Right ventricle myocardium superior (tissue), 1 donor: ENCODE measurements at regions not wholly inside any gene's neighbourhood (a gene's known extent, or its start where the extent isn't known, plus 50 kb on each side); places are given as distances from the start of the nearest gene placed in this dataset.
"Not testable (repeated sequence)": the region's sequence is repeated elsewhere in the genome, so short reads cannot be mapped to it uniquely, and the experiment has no call there.

Experiments used
- ATAC-seq: fragments of 200-7000 bp; cut with Tn5 transposase; one replicate; pipeline ENCODE4 v1.9.1; 2020; ENCODE audit warnings: mild to moderate bottlenecking; ENCODE audit not compliant: poor library complexity
- DNase-seq: peaks from one replicate; pipeline ENCODE4 v3.0.0-alpha.2; 2020
- intact Hi-C: fragments of 100-400 bp; cut with DNase I; formaldehyde crosslinking; loops from one replicate; pipeline ENCODE4 v1.11.2; 2022
- donor health status: DM: no; HTN: yes; CAD: no; lungs with severe emphysema.

GRCh38 chr20:5401277-5401875, 84.6 kb upstream of the PROKR2 start:
- no peak for DNase-seq
- intact Hi-C loops, result loop anchor here (10.0 kb wide), 1 partner anchor 63 kb away; no protein-coding TSS in a partner anchor
- ATAC-seq, result no peak

GRCh38 chr20:5400164-5400762, 83.5 kb upstream of the PROKR2 start:
- intact Hi-C loops, result loop anchor here (10.0 kb wide), 1 partner anchor 65 kb away; no protein-coding TSS in a partner anchor
- ATAC-seq (no peak), DNase-seq (no peak)

GRCh38 chr20:5397393-5397792, 80.6 kb upstream of the PROKR2 start:
- intact Hi-C loops, result no loop called here
- DNase-seq (no peak), ATAC-seq (no peak)

GRCh38 chr20:5395932-5396727, 79.4 kb upstream of the PROKR2 start:
- ATAC-seq (no peak), DNase-seq (no peak)
- intact Hi-C loops, result no loop called here

DNA sequence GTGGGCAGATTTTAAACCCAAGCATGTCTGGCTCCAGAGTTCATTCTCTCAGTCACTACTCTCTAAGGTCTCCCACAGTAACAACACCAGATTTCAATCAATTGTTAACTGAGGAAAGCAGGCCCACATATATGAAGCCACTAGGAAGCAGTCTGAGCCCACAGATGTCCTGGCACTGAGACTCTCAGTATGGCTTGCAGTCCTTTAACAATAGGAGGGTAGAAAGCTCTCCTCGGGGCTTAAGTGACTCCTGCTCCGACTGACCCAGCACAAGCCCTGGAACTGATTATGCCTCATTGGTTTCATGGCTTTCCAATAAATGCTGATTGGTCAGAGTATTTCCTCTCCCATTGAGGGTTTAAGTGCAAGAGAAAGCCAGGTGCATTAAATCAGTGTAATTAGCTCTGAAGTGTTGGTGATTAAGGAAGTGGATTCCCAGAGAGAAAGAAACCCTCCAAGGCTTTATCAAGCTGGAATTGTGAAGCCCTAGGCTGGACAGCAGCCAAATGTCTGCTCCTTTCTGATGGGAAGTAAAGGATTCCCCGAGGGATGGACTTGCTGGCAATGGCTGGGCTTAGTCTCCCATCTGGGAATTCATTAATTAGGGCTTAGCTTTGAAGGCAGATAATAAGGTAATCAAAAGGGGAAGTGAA, 76.6 kb upstream of the PROKR2 start:
- ATAC-seq (no peak), DNase-seq (no peak)
- intact Hi-C loops, result no loop called here

DNA sequence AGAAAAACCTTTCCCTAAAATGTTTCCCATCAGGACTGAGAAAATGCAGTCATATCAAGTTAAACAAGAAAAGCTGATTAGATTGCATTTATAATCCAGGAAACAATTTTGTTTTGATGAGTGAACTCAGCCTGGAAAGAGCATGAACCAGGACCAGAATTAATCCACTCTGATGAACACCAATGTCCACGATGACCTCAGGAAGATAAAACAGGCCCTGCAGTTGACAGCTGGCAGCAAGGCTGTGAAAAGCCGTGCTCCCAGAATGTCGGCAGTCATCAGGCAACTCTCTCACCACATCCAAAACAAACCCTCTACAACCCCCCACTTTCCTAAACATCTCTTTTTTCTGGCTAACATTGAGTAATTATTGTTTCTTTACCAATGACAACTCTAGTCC, 74.0 kb upstream of the PROKR2 start:
- DNase-seq, result no peak
- intact Hi-C loops, result no loop called here
- ATAC-seq, result no peak

DNA sequence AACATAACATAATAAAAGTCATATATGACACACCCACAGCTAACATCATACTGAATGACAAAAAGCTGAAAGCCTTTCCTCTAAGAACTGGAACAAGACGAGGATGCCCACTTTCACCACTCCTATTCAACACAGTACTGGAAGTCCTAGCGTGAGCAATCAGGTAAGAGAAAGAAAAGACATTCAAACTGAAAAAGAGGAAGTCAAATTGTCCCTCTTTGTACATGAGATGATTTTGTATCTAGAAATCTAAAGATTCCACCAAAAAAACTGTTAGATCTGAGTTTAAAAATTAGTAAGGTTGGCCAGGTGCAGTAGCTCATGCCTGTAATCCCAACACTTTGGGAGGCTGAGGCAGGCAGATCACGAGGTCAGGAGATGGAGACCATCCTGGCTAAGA, 70.1 kb upstream of the PROKR2 start:
- ATAC-seq, intact Hi-C loops, DNase-seq: not testable (repeated sequence)

DNA sequence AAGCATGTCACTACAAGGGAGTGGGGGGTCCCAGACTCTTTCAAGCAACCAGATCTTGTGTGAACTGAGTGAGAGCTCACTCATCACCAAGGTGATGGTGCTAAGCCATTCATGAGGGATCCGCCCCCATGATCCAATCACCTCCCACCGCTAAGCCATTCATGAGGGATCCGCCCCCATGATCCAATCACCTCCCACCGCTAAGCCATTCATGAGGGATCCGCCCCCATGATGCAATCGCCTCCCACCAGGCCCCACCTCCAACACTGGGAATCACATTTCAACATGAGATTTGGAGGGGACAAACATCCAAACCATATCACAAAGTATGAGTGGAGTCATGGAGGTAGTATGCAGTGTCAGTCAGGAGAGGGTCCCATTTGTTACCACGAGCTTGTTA, 64.8 kb upstream of the PROKR2 start:
- DNase-seq, ATAC-seq, intact Hi-C loops: not testable (repeated sequence)

DNA sequence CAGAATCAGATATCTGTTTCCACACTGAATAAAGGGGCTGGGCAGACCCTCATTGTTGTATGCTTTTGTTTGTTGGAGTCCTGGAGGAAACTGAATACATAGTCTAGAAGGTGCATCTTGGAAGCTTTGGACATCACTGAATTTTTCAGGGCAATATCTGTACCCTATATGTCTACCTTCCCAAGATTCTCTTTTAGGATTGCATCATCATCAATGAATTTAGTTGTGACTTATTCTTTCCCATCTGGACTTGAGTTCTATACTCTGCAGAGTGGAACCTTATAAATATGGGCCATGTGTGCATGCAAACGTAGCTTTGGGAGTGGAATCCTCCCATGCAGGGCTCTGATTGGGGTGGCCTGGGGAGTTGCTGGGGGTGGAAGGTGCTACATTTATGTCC, 60.7 kb upstream of the PROKR2 start:
- ATAC-seq (no peak), DNase-seq (no peak)
- intact Hi-C loops, result no loop called here

- DNase-seq (no peak), ATAC-seq (no peak)
- intact Hi-C loops, result no loop called here
These were observed 59.5 kb upstream of the PROKR2 start for GRCh38 chr20:5376228-5376627.

GRCh38 chr20:5374171-5374570, 57.4 kb upstream of the PROKR2 start:
- no peak for DNase-seq
- no peak for ATAC-seq
- intact Hi-C loops, result no loop called here

GRCh38 chr20:5372371-5372770, 55.6 kb upstream of the PROKR2 start:
- ATAC-seq (no peak), DNase-seq (no peak)
- intact Hi-C loops, result no loop called here

- ATAC-seq (no peak), DNase-seq (no peak)
- intact Hi-C loops, result no loop called here
These were observed 52.9 kb upstream of the PROKR2 start for GRCh38 chr20:5369629-5370028.
